DOHH2 (cell line): ENCODE measurements at regions not wholly inside any gene's neighbourhood (a gene's known extent, or its start where the extent isn't known, plus 50 kb on each side); places are given as distances from the start of the nearest gene placed in this dataset.
"Not testable (repeated sequence)": the region's sequence is repeated elsewhere in the genome, so short reads cannot be mapped to it uniquely, and the experiment has no call there.

Source experiments
- H3F3A ChIP-seq: fragments of 200-600 bp; sonication (generic), shearing (Covaris generic); 2 replicates; pipeline ENCODE4 v1.6.0; 2016; ENCODE audit warnings: antibody characterized with exemption, mild to moderate bottlenecking; ENCODE audit not compliant: control insufficient read depth, insufficient read depth
- H3K27ac ChIP-seq: fragments of 200-600 bp; sonication (generic); 2 replicates; pipeline ENCODE4 v1.5.1; 2014; ENCODE audit warnings: low read depth, mild to moderate bottlenecking, low read length, moderate library complexity
- H3K27me3 ChIP-seq: fragments of 200-600 bp; sonication (generic); 2 replicates; pipeline ENCODE4 v1.6.1; 2014; ENCODE audit warnings: mild to moderate bottlenecking, low read length, mixed read lengths; ENCODE audit not compliant: control insufficient read depth
- H3K36me3 ChIP-seq: fragments of 200-600 bp; sonication (generic); 2 replicates; pipeline ENCODE4 v1.6.1; 2014; ENCODE audit warnings: mild to moderate bottlenecking, low read length, moderate library complexity, mixed read lengths; ENCODE audit not compliant: control insufficient read depth
- H3K4me1 ChIP-seq: fragments of 200-600 bp; sonication (generic); 2 replicates; pipeline ENCODE4 v1.6.1; 2014; ENCODE audit warnings: mild to moderate bottlenecking, low read length, mixed read lengths; ENCODE audit not compliant: control insufficient read depth
- H3K4me2 ChIP-seq: fragments of 200-600 bp; sonication (generic); 2 replicates; pipeline ENCODE4 v1.6.0; 2014; ENCODE audit warnings: mild to moderate bottlenecking, low read length, moderate library complexity
- H3K4me3 ChIP-seq: fragments of 200-600 bp; sonication (generic); 2 replicates; pipeline ENCODE4 v1.5.1; 2014; ENCODE audit warnings: mild to moderate bottlenecking, low read length, mixed read lengths
- H3K79me2 ChIP-seq: fragments of 200-600 bp; sonication (generic); 2 replicates; pipeline ENCODE4 v1.6.1; 2014; ENCODE audit warnings: mild to moderate bottlenecking, low read length, mixed read lengths; ENCODE audit not compliant: control insufficient read depth
- H3K9me2 ChIP-seq: fragments of 200-600 bp; sonication (generic); replicated peaks from 2 replicates; pipeline ENCODE4 v1.6.1; 2014; ENCODE audit warnings: mild to moderate bottlenecking, low read length, mixed read lengths; ENCODE audit not compliant: control insufficient read depth
- H3K9me3 ChIP-seq: fragments of 200-600 bp; sonication (generic); 2 replicates; pipeline ENCODE4 v1.6.1; 2014; ENCODE audit warnings: antibody characterized with exemption, low read length, mixed read lengths; ENCODE audit not compliant: control insufficient read depth, insufficient read depth
- H4K20me1 ChIP-seq: fragments of 200-600 bp; sonication (generic); 2 replicates; pipeline ENCODE4 v1.6.0; 2014; ENCODE audit warnings: low read depth, mild to moderate bottlenecking, antibody characterized with exemption, low read length, moderate library complexity; ENCODE audit not compliant: control insufficient read depth, insufficient read depth
- CTCF ChIP-seq: fragments of 200-600 bp; sonication (generic); IDR thresholded peaks from one replicate; pipeline ENCODE4 v1.5.1; 2014; ENCODE audit warnings: antibody characterized with exemption, mild to moderate bottlenecking, low read depth, low read length; ENCODE audit not compliant: poor library complexity, severe bottlenecking
- EZH2phosphoT487 ChIP-seq: fragments of 200-600 bp; sonication (generic); IDR thresholded peaks from 2 replicates; pipeline ENCODE4 v1.6.1; 2017; ENCODE audit warnings: borderline replicate concordance, mild to moderate bottlenecking, antibody characterized with exemption, low read length, moderate library complexity, mixed read lengths

GRCh38 chr5:63201738-63202137 is 623.1 kb downstream of the LRRC70 start:
- Histone ChIP-seq H4K20me1 (no peaks in the 10 kb centered on the region), H3K27me3 (no peaks in the 10 kb centered on the region), H3K36me3 (no peaks in the 10 kb centered on the region), H3K27ac (no peak overlapping the region), H3K9me2 (no peaks in the 10 kb centered on the region), H3K79me2 (no peaks in the 10 kb centered on the region), H3K4me3 (no peak overlapping the region), H3K4me1 (no peaks in the 10 kb centered on the region), H3K9me3 (no peaks in the 10 kb centered on the region), H3K4me2 (no peak overlapping the region), H3F3A (no peaks in the 10 kb centered on the region)
- TF ChIP-seq CTCF = no peak
- TF ChIP-seq EZH2phosphoT487 = no peak

- Histone ChIP-seq H4K20me1 (no peaks in the 10 kb centered on the region), H3K4me1 (no peaks in the 10 kb centered on the region), H3K4me3 (no peak overlapping the region), H3K9me2 (no peaks in the 10 kb centered on the region), H3K36me3 (no peaks in the 10 kb centered on the region), H3K4me2 (no peak overlapping the region), H3F3A (no peaks in the 10 kb centered on the region), H3K9me3 (no peaks in the 10 kb centered on the region), H3K79me2 (no peaks in the 10 kb centered on the region), H3K27me3 (no peaks in the 10 kb centered on the region), H3K27ac (no peak overlapping the region)
- TF ChIP-seq CTCF (no peak), EZH2phosphoT487 (no peak)
Measured at GRCh38 chr5:63194126-63194525, 615.5 kb downstream of the LRRC70 start.

- not testable (repeated sequence) for H3K27me3 ChIP-seq, H3K4me1 ChIP-seq, H3F3A ChIP-seq, H3K79me2 ChIP-seq, H3K9me2 ChIP-seq, H4K20me1 ChIP-seq, H3K4me2 ChIP-seq, H3K36me3 ChIP-seq, H3K27ac ChIP-seq, H3K9me3 ChIP-seq, H3K4me3 ChIP-seq
Measured at GRCh38 chr5:63180190-63180589, 601.6 kb downstream of the LRRC70 start.

GRCh38 chr5:63175850-63176249 is 597.2 kb downstream of the LRRC70 start:
- Histone ChIP-seq H3F3A (no peaks in the 10 kb centered on the region), H3K27me3 (no peaks in the 10 kb centered on the region), H3K9me3 (no peaks in the 10 kb centered on the region), H3K4me1 (no peaks in the 10 kb centered on the region), H4K20me1 (no peaks in the 10 kb centered on the region), H3K4me2 (no peak overlapping the region), H3K27ac (no peak overlapping the region), H3K4me3 (no peak overlapping the region), H3K36me3 (no peaks in the 10 kb centered on the region), H3K79me2 (no peaks in the 10 kb centered on the region), H3K9me2 (no peaks in the 10 kb centered on the region)
- no peak for TF ChIP-seq EZH2phosphoT487
- TF ChIP-seq CTCF = no peak
